GM18508 (cell line): ENCODE measurements at regions not wholly inside any gene's neighbourhood (a gene's known extent, or its start where the extent isn't known, plus 50 kb on each side); places are given as distances from the start of the nearest gene placed in this dataset.
A peak's percentile ranks its signal among the peaks of the same experiment; 100 is the strongest.
"Not testable (repeated sequence)": the region's sequence is repeated elsewhere in the genome, so short reads cannot be mapped to it uniquely, and the experiment has no call there.

Experiments used
- ATAC-seq: cut with Tn5 transposase; IDR thresholded peaks from one replicate; pipeline ENCODE4 v1.9.1; 2021; ENCODE audit warnings: moderate number of reproducible peaks; ENCODE audit not compliant: insufficient read depth, unreplicated experiment

- ATAC-seq = no peak
Observed at GRCh38 chr5:90092734-90093133, 316.8 kb downstream of the CETN3 start.

- no peak for ATAC-seq
Observed at GRCh38 chr5:90084342-90084741, 325.2 kb downstream of the CETN3 start.

GRCh38 chr5:90073026-90073570 is 336.5 kb downstream of the CETN3 start:
- ATAC-seq = not testable (repeated sequence)

- ATAC-seq = no peak
Observed at GRCh38 chr5:90071656-90072055, 337.9 kb downstream of the CETN3 start.

- no peak for ATAC-seq
Observed at GRCh38 chr5:90071066-90071465, 338.5 kb downstream of the CETN3 start.

GRCh38 chr5:90066920-90067319 is 342.6 kb downstream of the CETN3 start:
- ATAC-seq = no peak

- ATAC-seq = no peak
Observed at GRCh38 chr5:90056911-90057705, 352.4 kb downstream of the CETN3 start.

- ATAC-seq = no peak
Observed at GRCh38 chr5:90055831-90056328, 353.7 kb downstream of the CETN3 start.

GRCh38 chr5:90054612-90055011 is 354.9 kb downstream of the CETN3 start:
- no peak for ATAC-seq

GRCh38 chr5:90051756-90052155 is 357.8 kb downstream of the CETN3 start:
- no peak for ATAC-seq

GRCh38 chr5:90050103-90050502 is 359.5 kb downstream of the CETN3 start:
- no peak for ATAC-seq

- no peak for ATAC-seq
Observed at GRCh38 chr5:90047113-90047512, 362.4 kb downstream of the CETN3 start.

GRCh38 chr5:90040082-90040481 is 369.5 kb downstream of the CETN3 start:
- not testable (repeated sequence) for ATAC-seq

- ATAC-seq = no peak
Observed at GRCh38 chr5:90037646-90038045, 371.9 kb downstream of the CETN3 start.

GRCh38 chr5:90022711-90023053 is 386.9 kb downstream of the CETN3 start:
- peak; percentile 52 for ATAC-seq

GRCh38 chr5:90022002-90022710 is 387.4 kb downstream of the CETN3 start:
- ATAC-seq = no peak

GRCh38 chr5:90020575-90021538 is 388.7 kb downstream of the CETN3 start:
- peak; percentile 80 for ATAC-seq

- no peak for ATAC-seq
Observed at GRCh38 chr5:90017239-90017638, 392.3 kb downstream of the CETN3 start.

GRCh38 chr5:90015584-90016018 is 394.0 kb downstream of the CETN3 start:
- peak; percentile 85 for ATAC-seq

GRCh38 chr5:90014420-90014819 is 395.1 kb downstream of the CETN3 start:
- peak; percentile 63 for ATAC-seq
